Calu3 (cell line): ENCODE measurements at regions not wholly inside any gene's neighbourhood (a gene's known extent, or its start where the extent isn't known, plus 50 kb on each side); places are given as distances from the start of the nearest gene placed in this dataset.

Source experiments
- BruUV-seq: library from RNA; stranded (reverse); fragments of 400-500 nt; replicated peaks from 2 replicates; lab custom pipeline; 2021; lab: Mats Ljungman, UMichigan
- CTCF ChIA-PET: fragments of 300-600 bp; sonication (Branson Sonifier 250); formaldehyde crosslinking; loops from one replicate; lab custom pipeline; 2022; ENCODE audit warnings: antibody characterized with exemption; lab: Charles Lee
- DNase-seq: peaks from one replicate; pipeline ENCODE4 v3.0.0; 2022
- H3K27ac Mint-ChIP-seq: one replicate; pipeline ENCODE4 v1.8.0; 2022; ENCODE audit warnings: mixed read lengths; ENCODE audit not compliant: unreplicated experiment
- H3K27me3 Mint-ChIP-seq: one replicate; pipeline ENCODE4 v1.8.0; 2022; ENCODE audit warnings: mixed read lengths; ENCODE audit not compliant: unreplicated experiment
- H3K36me3 Mint-ChIP-seq: one replicate; pipeline ENCODE4 v1.8.0; 2022; ENCODE audit warnings: mild to moderate bottlenecking, moderate library complexity, mixed read lengths; ENCODE audit not compliant: insufficient read depth, unreplicated experiment
- H3K4me1 Mint-ChIP-seq: one replicate; pipeline ENCODE4 v1.8.0; 2022; ENCODE audit warnings: mild to moderate bottlenecking, low read depth, mixed read lengths; ENCODE audit not compliant: unreplicated experiment
- H3K4me3 Mint-ChIP-seq: one replicate; pipeline ENCODE4 v1.8.0; 2022; ENCODE audit warnings: mild to moderate bottlenecking, low read depth, moderate library complexity, mixed read lengths; ENCODE audit not compliant: unreplicated experiment
- H3K9me3 Mint-ChIP-seq: one replicate; pipeline ENCODE4 v1.8.0; 2022; ENCODE audit warnings: low read depth, mixed read lengths; ENCODE audit not compliant: unreplicated experiment
- CTCF ChIP-seq: fragments of 200-600 bp; IDR thresholded peaks from one replicate; pipeline ENCODE4 v1.8.0; 2022; ENCODE audit warnings: antibody characterized with exemption; ENCODE audit not compliant: unreplicated experiment
- intact Hi-C: fragments of 100-400 bp; cut with micrococcal nuclease; formaldehyde crosslinking; loops from one replicate; pipeline ENCODE4 v1.10.0; 2022; ENCODE audit not compliant: unreplicated experiment

DNA sequence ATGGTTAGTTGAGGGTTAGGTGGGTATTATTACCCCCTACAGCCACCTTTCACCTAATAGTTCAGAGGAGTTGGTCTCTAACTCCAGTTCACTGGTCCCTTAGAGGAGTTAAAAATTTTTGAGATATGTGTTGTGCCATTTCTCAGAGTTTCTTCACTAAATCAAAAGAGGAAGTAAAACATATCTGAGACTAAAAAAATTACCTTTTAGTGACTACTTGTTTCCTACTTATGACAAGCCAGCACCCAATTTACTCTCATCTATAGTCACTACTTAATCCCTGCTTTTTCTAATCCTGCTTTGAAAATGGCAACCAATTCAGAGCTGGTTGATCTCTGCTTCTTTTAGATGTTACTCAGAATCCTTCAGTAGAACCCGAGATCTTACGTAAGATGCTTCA is 1316.8 kb upstream of the B3GALT2 start:
- H3K36me3 Mint-ChIP-seq = no peaks in the 10 kb centered on the region
- no peaks in the 10 kb centered on the region for H3K9me3 Mint-ChIP-seq
- H3K27me3 Mint-ChIP-seq = no peaks in the 10 kb centered on the region
- BruUV-seq = no TSS peak
- TF ChIP-seq CTCF = no peak
- intact Hi-C loops = no loop called here
- no peak overlapping the region for H3K27ac Mint-ChIP-seq
- CTCF ChIA-PET = no interaction called here
- H3K4me1 Mint-ChIP-seq = no peaks in the 10 kb centered on the region
- H3K4me3 Mint-ChIP-seq = no peak overlapping the region
- no peak for DNase-seq

- Mint-ChIP-seq H3K4me3 (no peak overlapping the region), H3K9me3 (peaks cover 10% of the 10 kb centered on the region), H3K27ac (no peak overlapping the region), H3K4me1 (no peaks in the 10 kb centered on the region), H3K36me3 (no peaks in the 10 kb centered on the region), H3K27me3 (no peaks in the 10 kb centered on the region)
- no peak for DNase-seq
- intact Hi-C loops = no loop called here
- no peak for TF ChIP-seq CTCF
- CTCF ChIA-PET = no interaction called here
- no TSS peak for BruUV-seq
Observed at GRCh38 chr1:194495434-194495833, 1309.0 kb upstream of the B3GALT2 start.

DNA sequence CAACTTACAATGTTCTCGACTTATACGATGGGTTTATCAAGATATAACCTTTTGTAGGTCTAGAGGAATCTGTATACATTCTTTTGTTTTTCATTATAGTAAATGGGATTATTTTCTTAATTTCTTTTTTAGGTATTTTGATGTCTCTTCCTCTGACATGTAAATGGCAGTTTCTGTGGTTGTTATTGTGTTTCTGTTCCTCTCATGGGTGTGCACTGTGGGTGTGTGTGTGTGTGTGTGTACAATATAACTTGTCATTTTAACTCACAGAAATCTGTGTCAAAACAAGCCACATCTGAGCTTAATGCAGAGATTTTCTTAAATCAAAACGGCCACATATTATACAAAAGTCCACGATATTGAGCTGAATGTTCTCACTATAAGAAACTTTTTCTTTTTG is 1300.8 kb upstream of the B3GALT2 start:
- no peaks in the 10 kb centered on the region for H3K27me3 Mint-ChIP-seq
- no TSS peak for BruUV-seq
- no peak for DNase-seq
- no peak overlapping the region for H3K27ac Mint-ChIP-seq
- H3K4me1 Mint-ChIP-seq = no peaks in the 10 kb centered on the region
- no peak overlapping the region for H3K4me3 Mint-ChIP-seq
- peaks cover 2% of the 10 kb centered on the region for H3K9me3 Mint-ChIP-seq
- no peaks in the 10 kb centered on the region for H3K36me3 Mint-ChIP-seq
- intact Hi-C loops = no loop called here
- CTCF ChIA-PET = interaction anchor here (0.6 kb wide), 1 partner anchor 46 kb away, joined by 3 read pairs; no protein-coding TSS in a partner anchor
- TF ChIP-seq CTCF = no peak

DNA sequence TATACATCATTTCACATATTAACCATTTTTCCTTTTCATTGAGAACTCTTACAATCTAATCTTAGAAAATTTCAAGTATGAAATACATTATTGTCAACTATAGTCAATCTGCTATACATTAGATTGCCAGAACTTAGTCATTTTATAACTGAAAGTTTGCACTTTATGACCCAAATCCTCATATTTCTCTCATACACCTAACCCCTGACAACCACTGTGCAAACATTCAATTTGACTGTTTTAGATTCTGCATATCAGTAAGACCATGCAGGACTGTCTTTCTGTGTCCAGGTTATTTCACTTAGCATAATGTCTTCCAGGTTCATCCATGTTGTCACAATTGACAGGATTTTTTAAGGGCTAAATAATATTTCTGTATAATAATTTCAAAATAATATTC is 1299.0 kb upstream of the B3GALT2 start:
- no peaks in the 10 kb centered on the region for H3K27me3 Mint-ChIP-seq

More for the DNA sequence above, 1299.0 kb upstream of the B3GALT2 start:
- no peak for DNase-seq
- Mint-ChIP-seq H3K27ac (no peak overlapping the region), H3K36me3 (no peaks in the 10 kb centered on the region), H3K9me3 (no peaks in the 10 kb centered on the region), H3K4me3 (no peak overlapping the region), H3K4me1 (no peaks in the 10 kb centered on the region)
- CTCF ChIA-PET = no interaction called here
- intact Hi-C loops = no loop called here
- TF ChIP-seq CTCF = no peak
- no TSS peak for BruUV-seq
